Astrocyte (in vitro differentiated cells and primary cell): ENCODE measurements at regions not wholly inside any gene's neighbourhood (a gene's known extent, or its start where the extent isn't known, plus 50 kb on each side); places are given as distances from the start of the nearest gene placed in this dataset.

Source experiments
- DNase-seq: peaks from one replicate; pipeline ENCODE4 v3.0.0-alpha.2; 2010; ENCODE audit warnings: low read depth
- FAIRE-seq: peaks from 2 replicates; lab custom pipeline; 2011; peaks lifted over from hg19 to GRCh38; lab: Jason Lieb, UNC
- H2AFZ ChIP-seq: 2 replicates; pipeline ENCODE4 v1.6.0; 2012; ENCODE audit warnings: low read depth, low read length, inconsistent platforms
- H3K27ac ChIP-seq: 2 replicates; pipeline ENCODE4 v1.5.1; 2011; ENCODE audit warnings: low read depth, low read length, inconsistent platforms
- H3K27me3 ChIP-seq: 2 replicates; pipeline ENCODE4 v1.6.0; 2011; ENCODE audit warnings: low read length, inconsistent platforms; ENCODE audit not compliant: insufficient read depth
- H3K36me3 ChIP-seq: 2 replicates; pipeline ENCODE4 v1.5.1; 2011; ENCODE audit warnings: low read length, inconsistent platforms; ENCODE audit not compliant: insufficient read depth
- H3K4me1 ChIP-seq: 2 replicates; pipeline ENCODE4 v1.5.1; 2011; ENCODE audit warnings: low read length, inconsistent platforms; ENCODE audit not compliant: insufficient read depth
- H3K4me2 ChIP-seq: 2 replicates; pipeline ENCODE4 v1.6.0; 2012; ENCODE audit warnings: low read length, inconsistent platforms
- H3K4me3 ChIP-seq: 2 replicates; pipeline ENCODE4 v1.5.1; 2011; ENCODE audit warnings: low read depth, mild to moderate bottlenecking, low read length, inconsistent platforms; ENCODE audit not compliant: insufficient read depth
- H3K79me2 ChIP-seq: 2 replicates; pipeline ENCODE4 v1.6.0; 2012; ENCODE audit warnings: mild to moderate bottlenecking, low read length, inconsistent platforms; ENCODE audit not compliant: insufficient read depth
- H3K9ac ChIP-seq: 2 replicates; pipeline ENCODE4 v1.6.0; 2012; ENCODE audit warnings: mild to moderate bottlenecking, low read length, inconsistent platforms
- H3K9me3 ChIP-seq: 2 replicates; pipeline ENCODE4 v1.5.1; 2012; ENCODE audit warnings: low read depth, mild to moderate bottlenecking, low read length, inconsistent platforms; ENCODE audit not compliant: insufficient read depth
- H4K20me1 ChIP-seq: 2 replicates; pipeline ENCODE4 v1.6.0; 2012; ENCODE audit warnings: low read length, inconsistent platforms; ENCODE audit not compliant: insufficient read depth
- H3K27ac Mint-ChIP-seq: one replicate; pipeline ENCODE4 v1.8.0; 2021; ENCODE audit warnings: mild to moderate bottlenecking, mixed read lengths; ENCODE audit not compliant: unreplicated experiment
- H3K27me3 Mint-ChIP-seq: one replicate; pipeline ENCODE4 v1.8.0; 2021; ENCODE audit warnings: low read depth, mixed read lengths; ENCODE audit not compliant: unreplicated experiment
- H3K36me3 Mint-ChIP-seq: one replicate; pipeline ENCODE4 v1.8.0; 2021; ENCODE audit warnings: low read depth, mixed read lengths; ENCODE audit not compliant: unreplicated experiment
- H3K4me1 Mint-ChIP-seq: one replicate; pipeline ENCODE4 v1.8.0; 2021; ENCODE audit warnings: low read depth, mixed read lengths; ENCODE audit not compliant: unreplicated experiment
- H3K4me3 Mint-ChIP-seq: one replicate; pipeline ENCODE4 v1.8.0; 2021; ENCODE audit warnings: mild to moderate bottlenecking, moderate library complexity, mixed read lengths; ENCODE audit not compliant: unreplicated experiment
- H3K9me3 Mint-ChIP-seq: one replicate; pipeline ENCODE4 v1.8.0; 2021; ENCODE audit warnings: mild to moderate bottlenecking, mixed read lengths; ENCODE audit not compliant: unreplicated experiment
- EZH2 ChIP-seq: IDR thresholded peaks from 2 replicates; pipeline ENCODE4 v1.6.1; 2012; ENCODE audit warnings: mild to moderate bottlenecking, low read length, inconsistent platforms; ENCODE audit not compliant: insufficient read depth
- TF ChIP-seq, protein P1 (sequence below): IDR thresholded peaks from 2 replicates; pipeline ENCODE4 v1.5.1; 2011; ENCODE audit warnings: low read depth, mild to moderate bottlenecking, inconsistent platforms, low read length, moderate library complexity; ENCODE audit not compliant: insufficient read depth

DNA sequence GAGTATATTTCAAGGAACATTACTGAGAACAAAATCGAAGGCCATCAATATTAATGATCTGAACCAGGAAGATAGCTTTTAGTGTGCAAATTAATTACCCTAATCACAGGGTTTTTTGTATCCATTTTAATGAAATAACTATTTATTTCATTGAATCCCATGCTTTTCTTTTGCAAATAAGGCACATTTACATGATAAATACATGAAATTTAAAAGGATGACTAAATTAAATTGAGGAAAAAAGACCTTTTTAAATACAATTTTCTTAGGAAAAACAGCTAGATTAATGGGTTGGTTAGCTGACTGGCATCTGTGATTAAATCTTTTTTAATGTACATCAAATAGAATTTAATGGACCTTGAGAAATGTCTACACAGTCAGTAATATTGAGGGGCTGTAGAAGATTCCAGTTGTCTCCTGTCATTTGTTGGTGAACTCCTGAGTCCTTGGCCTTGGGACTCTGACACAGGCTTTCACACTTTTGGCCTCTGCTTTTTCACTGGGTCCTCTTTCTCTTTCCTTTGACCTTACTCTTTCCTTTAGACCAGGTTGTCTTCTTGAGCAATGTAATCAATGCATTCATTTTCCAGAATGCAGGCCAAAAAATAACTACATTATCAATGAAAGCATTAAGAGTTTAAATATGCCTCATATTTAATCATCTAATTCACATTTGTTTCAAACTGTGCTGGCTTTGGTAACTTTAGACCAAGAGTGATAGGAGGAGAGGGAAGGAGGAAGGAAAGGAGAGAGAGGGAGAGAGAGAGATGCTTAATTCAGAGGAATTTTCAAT, 511.5 kb downstream of the ZNF608 start:
- no peak for DNase-seq
- H3K9ac ChIP-seq = no peak overlapping the region
- TF ChIP-seq EZH2 = no peak
- TF ChIP-seq, protein P1, sequence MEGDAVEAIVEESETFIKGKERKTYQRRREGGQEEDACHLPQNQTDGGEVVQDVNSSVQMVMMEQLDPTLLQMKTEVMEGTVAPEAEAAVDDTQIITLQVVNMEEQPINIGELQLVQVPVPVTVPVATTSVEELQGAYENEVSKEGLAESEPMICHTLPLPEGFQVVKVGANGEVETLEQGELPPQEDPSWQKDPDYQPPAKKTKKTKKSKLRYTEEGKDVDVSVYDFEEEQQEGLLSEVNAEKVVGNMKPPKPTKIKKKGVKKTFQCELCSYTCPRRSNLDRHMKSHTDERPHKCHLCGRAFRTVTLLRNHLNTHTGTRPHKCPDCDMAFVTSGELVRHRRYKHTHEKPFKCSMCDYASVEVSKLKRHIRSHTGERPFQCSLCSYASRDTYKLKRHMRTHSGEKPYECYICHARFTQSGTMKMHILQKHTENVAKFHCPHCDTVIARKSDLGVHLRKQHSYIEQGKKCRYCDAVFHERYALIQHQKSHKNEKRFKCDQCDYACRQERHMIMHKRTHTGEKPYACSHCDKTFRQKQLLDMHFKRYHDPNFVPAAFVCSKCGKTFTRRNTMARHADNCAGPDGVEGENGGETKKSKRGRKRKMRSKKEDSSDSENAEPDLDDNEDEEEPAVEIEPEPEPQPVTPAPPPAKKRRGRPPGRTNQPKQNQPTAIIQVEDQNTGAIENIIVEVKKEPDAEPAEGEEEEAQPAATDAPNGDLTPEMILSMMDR = no peak
- H3K27me3 ChIP-seq = no peaks in the 10 kb centered on the region
- H3K4me3 Mint-ChIP-seq = no peak overlapping the region
- H4K20me1 ChIP-seq = no peaks in the 10 kb centered on the region
- no peak overlapping the region for H3K27ac ChIP-seq
- H3K27me3 Mint-ChIP-seq = peaks cover 3% of the 10 kb centered on the region
- H3K4me1 Mint-ChIP-seq = peaks cover 11% of the 10 kb centered on the region
- peaks cover 16% of the 10 kb centered on the region for H3K9me3 Mint-ChIP-seq
- no peak overlapping the region for H3K4me3 ChIP-seq
- H3K79me2 ChIP-seq = no peaks in the 10 kb centered on the region
- peaks cover 6% of the 10 kb centered on the region for H3K9me3 ChIP-seq
- FAIRE-seq = no peak
- H3K36me3 Mint-ChIP-seq = peaks cover 3% of the 10 kb centered on the region
- H3K4me1 ChIP-seq = no peaks in the 10 kb centered on the region
- no peaks in the 10 kb centered on the region for H3K36me3 ChIP-seq
- H3K27ac Mint-ChIP-seq = no peak overlapping the region
- no peak overlapping the region for H3K4me2 ChIP-seq
- H2AFZ ChIP-seq = no peak overlapping the region

DNA sequence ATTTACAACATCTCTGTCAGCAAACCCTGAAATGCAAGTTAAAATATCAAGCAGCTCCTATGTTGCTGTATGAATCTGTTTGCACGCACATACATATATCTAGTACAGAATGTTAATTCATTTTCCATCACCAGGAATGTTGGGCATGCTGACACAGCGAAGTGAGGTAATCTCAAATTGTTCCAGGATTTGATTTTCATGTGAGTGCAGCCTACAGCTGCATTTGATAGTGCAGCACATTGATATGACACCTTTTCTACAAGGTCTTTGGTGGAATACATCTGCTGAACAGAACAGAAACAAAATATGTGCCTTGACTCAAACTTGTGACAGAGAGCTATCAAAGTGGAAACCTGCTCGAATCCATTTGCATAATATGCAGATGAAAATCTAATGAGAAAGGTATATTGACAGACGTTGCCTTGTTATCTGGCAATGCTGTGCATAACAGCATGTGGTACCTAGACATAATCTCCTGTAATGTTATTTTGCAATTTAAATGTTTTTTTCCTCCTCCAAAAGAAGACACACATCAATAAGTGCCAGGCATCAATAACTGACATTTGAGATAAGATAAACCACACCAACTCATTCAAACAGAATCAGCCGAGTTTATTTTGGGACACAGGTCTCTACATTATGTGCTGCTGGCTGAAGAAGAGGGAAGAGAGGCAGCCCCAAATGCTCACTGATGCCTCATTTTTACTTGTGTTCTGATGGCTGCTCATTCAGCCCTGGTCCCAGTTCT, 512.2 kb downstream of the ZNF608 start:
- DNase-seq (peak; percentile 12), FAIRE-seq (no peak)
- H3K9ac ChIP-seq = no peak overlapping the region
- H3K4me1 ChIP-seq = no peaks in the 10 kb centered on the region
- TF ChIP-seq, protein P1 = no peak
- Mint-ChIP-seq H3K36me3 (no peaks in the 10 kb centered on the region), H3K4me1 (peaks cover 11% of the 10 kb centered on the region), H3K4me3 (no peak overlapping the region), H3K27me3 (peaks cover 3% of the 10 kb centered on the region), H3K27ac (no peak overlapping the region), H3K9me3 (peaks cover 12% of the 10 kb centered on the region)
- no peaks in the 10 kb centered on the region for H4K20me1 ChIP-seq
- H3K27me3 ChIP-seq = no peaks in the 10 kb centered on the region
- no peaks in the 10 kb centered on the region for H3K9me3 ChIP-seq
- H2AFZ ChIP-seq = no peak overlapping the region
- H3K27ac ChIP-seq = no peak overlapping the region
- no peak overlapping the region for H3K4me2 ChIP-seq
- H3K79me2 ChIP-seq = no peaks in the 10 kb centered on the region
- no peaks in the 10 kb centered on the region for H3K36me3 ChIP-seq
- H3K4me3 ChIP-seq = no peak overlapping the region
